Testis (tissue), 2 donors: ENCODE measurements at regions not wholly inside any gene's neighbourhood (a gene's known extent, or its start where the extent isn't known, plus 50 kb on each side); places are given as distances from the start of the nearest gene placed in this dataset.

Experiments
- DNase-seq: peaks from one replicate; pipeline ENCODE4 v3.0.0-alpha.2; 2019
- H3K27ac ChIP-seq, 2 donors: fragments of 200-600 bp; sonication (generic); one replicate each; pipeline ENCODE4 v1.5.1; 2019
- H3K27me3 ChIP-seq: fragments of 200-600 bp; sonication (generic); one replicate; pipeline ENCODE4 v1.5.1; 2019
- H3K36me3 ChIP-seq: fragments of 200-600 bp; sonication (generic); one replicate; pipeline ENCODE4 v1.5.1; 2017; ENCODE audit warnings: low read depth; ENCODE audit errors: missing control alignments
- H3K4me1 ChIP-seq: fragments of 200-600 bp; sonication (generic); one replicate; pipeline ENCODE4 v1.5.1; 2019
- H3K4me3 ChIP-seq, 2 donors: fragments of 200-600 bp; sonication (generic); one replicate each; pipeline ENCODE4 v1.5.1; 2017 to 2019
- H3K9me3 ChIP-seq: fragments of 200-600 bp; sonication (generic); one replicate; pipeline ENCODE4 v1.5.1; 2017
- POLR2A ChIP-seq: fragments of 450-650 bp; IDR thresholded peaks from one replicate; pipeline ENCODE4 v1.6.1; 2017; ENCODE audit warnings: antibody characterized with exemption, mild to moderate bottlenecking, moderate library complexity
- WGBS, 2 donors: methylation state at CpG; one replicate each; pipeline ENCODE4 v1.1.5; 2018; 5-methylcytosine and 5-hydroxymethylcytosine counted together
- intact Hi-C: fragments of 100-400 bp; cut with DNase I; formaldehyde crosslinking; loops from one replicate; pipeline ENCODE4 v1.15.1; 2023; ENCODE audit warnings: low total_unique reads
- TF ChIP-seq, protein P1 (sequence below), 3 experiments: fragments of 450-650 bp in 2 of 3; fragments of 200-600 bp in 1 of 3; sonication (generic) in 1 of 3; IDR thresholded peaks; one replicate each; pipeline ENCODE4 v1.5.1; 2016 to 2019; ENCODE audit warnings: antibody characterized with exemption in 3 of 3, mild to moderate bottlenecking in 2 of 3, moderate library complexity in 1 of 3

DNA sequence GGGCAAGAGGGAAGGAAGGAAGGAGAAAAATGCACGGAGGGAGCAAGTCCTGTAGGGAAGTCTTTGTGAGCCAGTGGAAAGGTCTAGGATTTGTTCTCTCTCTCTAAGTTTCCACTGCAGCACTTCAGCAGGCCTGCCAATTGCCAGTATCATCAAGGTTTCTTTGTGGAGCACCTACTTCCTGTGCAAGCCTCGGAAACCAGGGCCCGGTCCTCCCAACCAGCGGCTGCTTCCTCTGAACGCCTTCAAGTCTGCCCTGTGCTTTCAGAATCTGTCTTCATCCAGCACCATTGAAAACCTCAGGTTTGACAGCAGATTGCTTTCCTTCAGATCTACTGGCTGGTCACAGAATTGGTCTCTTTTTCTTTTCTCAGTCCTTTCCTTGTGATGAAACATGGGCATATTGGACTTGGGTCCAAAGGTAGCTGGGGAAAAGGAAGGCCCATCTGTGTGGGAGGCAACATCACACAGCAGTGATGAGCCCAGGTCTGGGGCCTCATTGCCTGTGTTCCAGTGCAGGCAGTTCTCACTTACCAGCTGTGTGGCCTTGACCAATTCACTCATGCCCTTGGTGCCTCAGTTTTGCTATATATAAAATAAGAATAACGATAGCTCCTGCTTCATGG, 144.5 kb downstream of the SEC16B start:
- no peak for DNase-seq
- Histone ChIP-seq H3K4me3 (no peak overlapping the region), H3K4me1 (no peaks in the 10 kb centered on the region), H3K36me3 (no peaks in the 10 kb centered on the region), H3K27me3 (no peaks in the 10 kb centered on the region), H3K27ac (no peak overlapping the region), H3K9me3 (no peaks in the 10 kb centered on the region)
- intact Hi-C loops = no loop called here
- WGBS, 2 donors = 69 to 71% methylated on average over 6 of the region's 6 CpGs
- no peak for TF ChIP-seq POLR2A
- TF ChIP-seq, protein P1, sequence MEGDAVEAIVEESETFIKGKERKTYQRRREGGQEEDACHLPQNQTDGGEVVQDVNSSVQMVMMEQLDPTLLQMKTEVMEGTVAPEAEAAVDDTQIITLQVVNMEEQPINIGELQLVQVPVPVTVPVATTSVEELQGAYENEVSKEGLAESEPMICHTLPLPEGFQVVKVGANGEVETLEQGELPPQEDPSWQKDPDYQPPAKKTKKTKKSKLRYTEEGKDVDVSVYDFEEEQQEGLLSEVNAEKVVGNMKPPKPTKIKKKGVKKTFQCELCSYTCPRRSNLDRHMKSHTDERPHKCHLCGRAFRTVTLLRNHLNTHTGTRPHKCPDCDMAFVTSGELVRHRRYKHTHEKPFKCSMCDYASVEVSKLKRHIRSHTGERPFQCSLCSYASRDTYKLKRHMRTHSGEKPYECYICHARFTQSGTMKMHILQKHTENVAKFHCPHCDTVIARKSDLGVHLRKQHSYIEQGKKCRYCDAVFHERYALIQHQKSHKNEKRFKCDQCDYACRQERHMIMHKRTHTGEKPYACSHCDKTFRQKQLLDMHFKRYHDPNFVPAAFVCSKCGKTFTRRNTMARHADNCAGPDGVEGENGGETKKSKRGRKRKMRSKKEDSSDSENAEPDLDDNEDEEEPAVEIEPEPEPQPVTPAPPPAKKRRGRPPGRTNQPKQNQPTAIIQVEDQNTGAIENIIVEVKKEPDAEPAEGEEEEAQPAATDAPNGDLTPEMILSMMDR (IDR thresholded peaks at IDR 0.05) = no peak

DNA sequence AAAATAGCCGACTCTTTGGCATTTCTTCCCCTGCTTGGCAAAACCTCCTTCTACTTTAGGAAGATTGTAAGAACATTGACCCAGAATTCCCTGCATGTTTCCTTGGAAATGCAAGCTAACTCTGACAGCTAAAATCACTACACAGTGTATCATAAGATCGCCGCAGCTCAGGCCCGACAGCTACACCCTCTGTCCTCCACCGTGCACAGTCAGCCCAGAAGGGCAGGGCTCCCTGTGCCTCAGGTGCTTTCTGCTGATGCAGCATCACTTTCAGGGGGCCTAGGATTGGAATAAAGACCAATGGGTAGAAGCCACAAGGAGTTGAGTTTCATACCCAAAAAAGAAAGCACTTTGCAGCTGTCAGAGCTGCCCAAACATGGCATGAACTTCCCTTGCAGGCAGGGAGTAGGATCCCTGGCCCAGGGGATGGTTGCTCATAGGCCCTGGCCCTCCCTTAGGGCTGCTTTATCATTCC, 145.3 kb downstream of the SEC16B start:
- no peak overlapping the region for H3K27ac ChIP-seq
- intact Hi-C loops = no loop called here
- H3K9me3 ChIP-seq = no peaks in the 10 kb centered on the region
- no peaks in the 10 kb centered on the region for H3K36me3 ChIP-seq
- H3K4me1 ChIP-seq = no peaks in the 10 kb centered on the region
- no peak for DNase-seq
- H3K4me3 ChIP-seq = no peak overlapping the region
- H3K27me3 ChIP-seq = no peaks in the 10 kb centered on the region
- 58% methylated on average over 5 of the region's 5 CpGs for WGBS, 2 donors
- no peak for TF ChIP-seq POLR2A
- TF ChIP-seq, protein P1 (IDR thresholded peaks at IDR 0.05) = no peak

DNA sequence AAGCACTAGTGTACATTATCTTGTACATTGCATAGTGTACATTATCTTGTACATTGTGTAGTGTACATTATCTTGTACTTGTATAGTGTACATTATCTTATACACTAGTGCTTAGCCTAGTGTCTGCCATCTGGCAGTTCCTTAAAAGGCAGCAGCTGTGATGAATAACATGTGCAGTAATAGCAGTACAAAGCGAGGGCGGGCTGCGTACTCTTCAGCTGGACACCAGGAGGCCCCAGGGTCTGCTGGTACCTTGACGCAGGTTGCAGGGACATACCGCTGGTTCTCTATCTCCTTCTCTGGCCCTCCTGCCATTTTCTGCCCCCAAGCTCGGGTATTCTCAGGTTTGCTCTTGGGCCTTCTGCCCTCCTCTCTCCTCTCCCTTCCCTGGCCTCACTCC, 149.6 kb downstream of the SEC16B start:
- Histone ChIP-seq H3K27me3 (no peaks in the 10 kb centered on the region), H3K4me3 (no peak overlapping the region), H3K27ac (no peak overlapping the region), H3K4me1 (no peaks in the 10 kb centered on the region), H3K9me3 (no peaks in the 10 kb centered on the region), H3K36me3 (no peaks in the 10 kb centered on the region)
- no peak for DNase-seq
- intact Hi-C loops = no loop called here
- no peak for TF ChIP-seq POLR2A
- TF ChIP-seq, protein P1 (IDR thresholded peaks at IDR 0.05) = no peak
- WGBS, 2 donors = 94 to 95% methylated on average over 6 of the region's 6 CpGs

DNA sequence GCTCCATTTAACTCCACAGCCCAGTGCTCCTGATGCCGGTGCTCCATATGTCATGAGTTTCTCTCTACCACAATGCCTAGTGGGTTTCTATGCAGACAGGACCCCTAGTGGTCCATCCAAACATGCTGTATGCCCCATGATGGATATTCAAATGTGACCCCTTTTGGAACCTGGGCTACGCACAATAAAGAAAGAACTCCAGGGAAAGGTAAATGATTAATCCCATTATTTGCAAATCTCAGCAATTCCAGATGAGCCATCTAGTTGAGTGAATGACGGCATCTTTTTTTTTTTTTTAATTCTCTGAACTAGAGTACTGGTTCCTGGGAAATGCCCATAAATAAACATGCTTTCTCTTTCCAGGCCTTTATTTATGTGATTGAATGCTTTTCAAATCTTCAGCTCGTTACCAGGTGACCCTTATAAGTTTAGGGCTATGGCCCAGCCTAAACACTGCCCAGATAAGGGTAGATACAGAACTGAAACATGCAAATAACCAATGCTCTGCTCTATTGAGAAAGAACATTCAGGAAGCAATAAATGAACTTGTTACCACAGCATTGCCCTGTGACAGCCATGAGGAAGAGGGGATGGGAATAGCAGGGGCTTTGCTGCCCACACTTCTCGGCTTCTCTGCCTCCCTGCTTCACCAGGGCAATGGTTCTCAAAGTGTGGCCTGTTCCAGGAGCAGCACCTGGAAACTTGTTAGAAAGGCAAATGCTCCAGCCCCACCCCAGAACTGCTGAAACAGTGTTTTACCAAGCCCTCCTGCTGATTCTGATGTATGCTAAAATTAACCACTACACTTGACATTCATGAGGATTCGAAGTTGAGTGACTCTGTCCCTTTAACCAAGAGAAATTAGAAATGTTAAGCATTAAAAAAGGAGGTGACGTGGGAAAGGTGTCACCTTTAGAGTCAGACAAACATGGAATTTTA, 151.7 kb downstream of the SEC16B start:
- Histone ChIP-seq H3K4me1 (no peaks in the 10 kb centered on the region), H3K27me3 (no peaks in the 10 kb centered on the region), H3K36me3 (no peaks in the 10 kb centered on the region), H3K4me3 (no peak overlapping the region), H3K27ac (no peak overlapping the region), H3K9me3 (no peaks in the 10 kb centered on the region)
- WGBS, 2 donors = 86 to 91% methylated on average over 7 of the region's 7 CpGs
- no peak for DNase-seq
- intact Hi-C loops = no loop called here
- TF ChIP-seq, protein P1 (IDR thresholded peaks at IDR 0.05) = no peak
- no peak for TF ChIP-seq POLR2A
